Heart left ventricle (tissue), 13 donors: ENCODE measurements at regions not wholly inside any gene's neighbourhood (a gene's known extent, or its start where the extent isn't known, plus 50 kb on each side); places are given as distances from the start of the nearest gene placed in this dataset.
"Not testable (repeated sequence)": the region's sequence is repeated elsewhere in the genome, so short reads cannot be mapped to it uniquely, and the experiment has no call there.

Experiments used
- POLR2A ChIP-seq, 2 donors: fragments of 450-650 bp; IDR thresholded peaks; one replicate each; pipeline ENCODE4 v1.6.1; 2017; ENCODE audit warnings: antibody characterized with exemption in 2 of 2, mild to moderate bottlenecking in 2 of 2, moderate library complexity in 2 of 2
- TF ChIP-seq, protein P1 (sequence below), 12 donors: fragments of 200-600 bp; sonication (generic) in 4 of 12; IDR thresholded peaks; one replicate each; pipeline versions ENCODE4 v1.5.0 to v1.8.0; 2018 to 2022; ENCODE audit warnings: antibody characterized with exemption in 12 of 12, mild to moderate bottlenecking in 5 of 12
- donor health status: ischemic (EF 13 %, LVEDD 7.1; RV severe dilation, severe dysfunction).
- donor health status: DM: no; HTN: yes; CAD: no.
- donor health status: DM: no; HTN: no; CAD: no.
- donor health status: ischemic (EF 25% LVEDD 6.9; RV normal size, moderate dysfunction).
- donor health status: ischemic (EF 25% LVEDD 5.7; RV mildly dilated, moderate dysfunction).
- donor health status: ischemic (EF 35%, LVEDD 5.7; RV mildly dilated, moderate dysfunction).
- donor health status: nonischemic (EF 11% LVEDD 7.7; RV severe dilation, severe dysfunction).
- donor health status: DM: yes; HTN: yes; CAD: no.
- donor health status: PGD.
- donor health status: ischemic (EF 29% LVEDD 5.4; RV normal size, mild dysfunction).
- donor health status: nonischemic (EF 23%, LVEDD 6.1; RV moderate dilation, normal function).

GRCh38 chr10:47695149-47695548 lies 68.2 kb downstream of the SYT15B start:
- TF ChIP-seq, protein P1, sequence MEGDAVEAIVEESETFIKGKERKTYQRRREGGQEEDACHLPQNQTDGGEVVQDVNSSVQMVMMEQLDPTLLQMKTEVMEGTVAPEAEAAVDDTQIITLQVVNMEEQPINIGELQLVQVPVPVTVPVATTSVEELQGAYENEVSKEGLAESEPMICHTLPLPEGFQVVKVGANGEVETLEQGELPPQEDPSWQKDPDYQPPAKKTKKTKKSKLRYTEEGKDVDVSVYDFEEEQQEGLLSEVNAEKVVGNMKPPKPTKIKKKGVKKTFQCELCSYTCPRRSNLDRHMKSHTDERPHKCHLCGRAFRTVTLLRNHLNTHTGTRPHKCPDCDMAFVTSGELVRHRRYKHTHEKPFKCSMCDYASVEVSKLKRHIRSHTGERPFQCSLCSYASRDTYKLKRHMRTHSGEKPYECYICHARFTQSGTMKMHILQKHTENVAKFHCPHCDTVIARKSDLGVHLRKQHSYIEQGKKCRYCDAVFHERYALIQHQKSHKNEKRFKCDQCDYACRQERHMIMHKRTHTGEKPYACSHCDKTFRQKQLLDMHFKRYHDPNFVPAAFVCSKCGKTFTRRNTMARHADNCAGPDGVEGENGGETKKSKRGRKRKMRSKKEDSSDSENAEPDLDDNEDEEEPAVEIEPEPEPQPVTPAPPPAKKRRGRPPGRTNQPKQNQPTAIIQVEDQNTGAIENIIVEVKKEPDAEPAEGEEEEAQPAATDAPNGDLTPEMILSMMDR (IDR thresholded peaks at IDR 0.05) = not testable (repeated sequence)
- TF ChIP-seq POLR2A (IDR thresholded peaks at IDR 0.05) = not testable (repeated sequence)
